HTR-8/SVneo (cell line): ENCODE measurements at regions not wholly inside any gene's neighbourhood (a gene's known extent, or its start where the extent isn't known, plus 50 kb on each side); places are given as distances from the start of the nearest gene placed in this dataset.

ENCODE experiments used
- DNase-seq: peaks from one replicate; pipeline ENCODE4 v3.0.0; 2011; ENCODE audit warnings: low spot score, mixed read lengths; ENCODE audit not compliant: insufficient read length
- FAIRE-seq: peaks from 2 replicates; lab custom pipeline; 2011; peaks lifted over from hg19 to GRCh38; lab: Jason Lieb, UNC

DNA sequence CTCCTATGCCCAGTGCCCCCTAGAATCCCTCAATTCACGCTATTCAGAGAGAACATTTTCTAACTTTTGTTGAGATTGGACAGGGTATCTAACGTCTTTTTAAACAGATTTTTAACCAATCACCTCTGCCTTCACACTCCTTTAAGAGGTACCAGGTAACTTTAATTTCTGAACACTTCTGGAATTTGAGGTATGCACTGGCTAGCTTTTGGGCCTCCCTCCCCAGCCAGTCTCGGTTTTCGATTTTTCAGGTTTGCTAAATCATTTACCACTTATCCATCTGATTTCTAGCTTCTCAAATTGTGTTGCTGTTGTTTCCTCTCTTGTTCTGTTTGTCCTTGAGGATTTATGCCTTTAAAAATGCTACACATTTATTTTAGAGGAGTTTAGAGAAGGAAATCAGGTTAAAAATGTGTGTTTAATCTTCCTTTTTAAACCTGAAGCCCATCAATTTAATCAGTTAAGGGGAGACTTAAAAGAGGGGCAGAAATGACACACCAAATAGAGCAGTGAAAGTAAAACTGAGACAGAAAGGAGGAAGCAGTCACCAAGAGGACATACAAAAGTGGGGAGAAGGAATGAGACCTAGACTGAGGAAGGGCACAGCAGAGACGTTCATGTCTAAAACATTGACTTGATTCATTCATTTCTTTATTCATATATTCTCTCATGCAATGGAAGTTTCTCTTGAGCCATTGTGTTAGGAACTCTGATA lies 139.6 kb upstream of the HTR2A start:
- no peak for DNase-seq
- FAIRE-seq, result no peak

DNA sequence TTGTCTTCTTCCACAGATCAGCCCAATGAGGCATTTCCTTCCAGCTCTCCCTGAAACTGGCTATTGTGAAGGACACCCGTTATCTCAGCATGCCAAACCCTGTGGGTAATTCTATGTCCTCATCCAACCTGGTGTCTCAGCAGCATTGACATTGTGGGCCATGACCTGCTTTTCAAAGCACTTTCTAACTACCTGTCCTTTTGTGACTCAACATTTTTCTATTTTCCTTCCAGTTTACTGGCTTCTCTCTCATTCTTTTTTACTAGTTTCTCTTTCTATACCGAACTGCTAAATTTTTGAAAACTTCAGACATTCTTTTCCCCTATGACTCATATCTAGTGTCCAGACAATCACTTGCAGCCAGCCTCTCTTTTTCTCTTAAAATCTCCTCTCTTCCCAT lies 136.4 kb upstream of the HTR2A start:
- no peak for DNase-seq
- no peak for FAIRE-seq

DNA sequence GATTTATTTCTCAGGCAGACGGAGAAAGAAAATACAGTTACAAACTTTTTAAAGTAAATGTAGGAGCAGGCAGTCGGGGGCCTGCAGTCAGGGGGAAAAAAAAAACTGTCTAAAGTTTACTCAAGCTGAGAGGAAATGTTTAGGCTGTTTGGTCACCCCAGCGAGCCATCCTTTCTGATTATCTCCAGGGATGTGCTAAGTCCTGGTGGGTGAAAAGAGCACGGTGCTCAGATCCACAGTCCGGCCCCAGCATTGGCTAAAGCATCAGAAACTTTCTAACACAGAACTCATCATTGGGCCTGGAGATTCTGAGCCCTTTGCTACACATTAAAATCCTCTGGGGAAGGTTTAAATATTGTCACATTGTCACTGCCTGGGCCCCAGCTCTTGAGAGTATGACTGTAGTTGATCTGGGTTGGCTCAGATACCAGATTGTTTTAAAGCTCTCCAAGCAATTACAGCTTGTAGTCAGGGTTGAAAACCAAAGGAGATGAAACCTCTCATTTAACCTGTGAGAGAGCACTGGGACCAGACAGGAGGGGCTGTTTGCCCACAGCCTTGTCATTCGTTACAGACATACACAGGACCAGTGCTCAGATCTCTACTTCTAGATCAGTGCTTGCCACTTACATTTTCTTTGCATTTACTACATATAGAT lies 131.1 kb upstream of the HTR2A start:
- no peak for DNase-seq
- no peak for FAIRE-seq

DNA sequence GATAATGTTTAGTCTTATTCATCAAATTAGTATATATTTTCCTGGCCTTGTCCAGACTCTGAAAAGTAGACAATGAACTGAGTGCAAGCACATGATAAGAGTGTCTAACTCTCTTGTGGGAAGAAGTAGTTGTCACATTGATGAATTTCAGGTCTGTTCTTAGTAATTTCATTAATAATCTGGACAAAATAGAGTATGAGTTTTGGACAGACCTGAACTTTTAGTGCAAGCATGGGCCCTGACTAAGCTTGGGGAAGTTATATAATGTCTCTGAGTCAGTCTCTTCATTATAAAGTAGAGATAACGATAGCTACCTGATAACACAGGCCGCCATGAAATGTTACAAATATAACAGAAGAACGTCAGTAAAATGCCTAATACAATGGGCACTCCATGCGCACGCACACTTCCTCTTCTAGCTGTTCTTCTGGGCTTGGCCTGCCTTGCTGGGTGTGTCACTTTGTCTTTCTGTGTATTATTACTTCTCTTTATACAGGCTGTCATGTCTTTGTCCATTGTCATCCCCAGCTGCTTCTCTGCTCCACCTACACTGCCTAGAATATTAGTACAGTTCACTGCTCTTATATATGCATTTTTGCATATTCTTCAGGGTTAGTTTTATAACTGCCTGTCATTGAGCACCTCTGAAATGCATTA lies 129.1 kb upstream of the HTR2A start:
- FAIRE-seq (no peak), DNase-seq (no peak)

DNA sequence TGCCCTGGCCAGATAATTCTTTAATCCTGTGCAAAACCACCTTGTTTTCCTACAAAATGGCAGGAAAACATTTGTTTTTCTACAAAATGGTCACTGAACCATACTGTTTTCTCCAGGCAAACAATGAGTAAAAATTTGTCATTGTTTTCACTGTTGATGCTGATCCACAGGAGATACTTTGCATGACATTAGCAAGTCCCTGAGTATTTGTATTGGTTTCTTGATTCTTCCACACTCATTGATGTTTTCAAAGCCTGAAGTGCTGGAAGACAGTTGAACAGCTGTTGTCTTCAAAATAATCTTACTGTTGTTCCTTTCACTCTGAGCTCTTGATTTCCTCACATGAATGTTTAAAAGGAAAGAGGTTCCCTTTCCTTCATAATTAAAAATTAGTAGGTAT lies 123.1 kb upstream of the HTR2A start:
- DNase-seq, result no peak
- no peak for FAIRE-seq

DNA sequence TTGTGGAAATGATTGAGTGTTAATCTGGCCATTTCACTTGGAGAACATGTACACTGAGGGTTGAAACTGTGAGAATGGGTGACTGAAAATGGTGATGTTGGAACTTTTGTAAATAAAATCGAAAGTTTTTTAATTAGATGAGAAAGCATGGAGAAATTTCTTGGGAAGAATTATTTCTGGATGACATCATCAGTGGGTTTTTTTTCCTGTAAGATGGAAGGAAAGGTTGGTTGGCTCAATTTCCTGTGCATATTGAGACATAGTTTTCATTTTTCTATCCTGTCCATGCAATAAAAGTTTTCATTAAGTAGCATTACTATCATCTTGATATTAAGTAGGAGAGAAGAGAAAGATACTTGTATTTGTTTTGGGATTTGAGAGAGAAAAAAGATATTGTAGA lies 120.6 kb upstream of the HTR2A start:
- DNase-seq, result no peak
- no peak for FAIRE-seq

DNA sequence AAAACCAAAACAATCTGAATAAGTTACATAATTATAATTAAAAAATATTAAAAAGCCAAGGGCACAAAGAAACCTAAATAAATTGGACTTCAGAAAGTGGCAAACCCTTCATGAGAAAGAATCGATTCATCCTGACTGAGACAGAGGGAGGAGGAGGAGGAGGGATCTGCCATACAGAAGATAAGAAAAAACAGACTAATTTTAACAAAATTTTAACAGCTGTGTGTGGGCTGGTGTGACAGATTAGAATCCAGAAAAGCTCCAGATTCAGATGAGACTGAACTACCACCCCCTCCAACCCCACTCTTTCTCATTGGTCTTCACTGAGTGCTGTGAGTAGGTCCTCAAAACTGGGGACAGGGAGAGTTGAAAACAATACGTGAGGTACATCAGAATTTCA lies 111.5 kb upstream of the HTR2A start:
- DNase-seq (no peak), FAIRE-seq (no peak)

DNA sequence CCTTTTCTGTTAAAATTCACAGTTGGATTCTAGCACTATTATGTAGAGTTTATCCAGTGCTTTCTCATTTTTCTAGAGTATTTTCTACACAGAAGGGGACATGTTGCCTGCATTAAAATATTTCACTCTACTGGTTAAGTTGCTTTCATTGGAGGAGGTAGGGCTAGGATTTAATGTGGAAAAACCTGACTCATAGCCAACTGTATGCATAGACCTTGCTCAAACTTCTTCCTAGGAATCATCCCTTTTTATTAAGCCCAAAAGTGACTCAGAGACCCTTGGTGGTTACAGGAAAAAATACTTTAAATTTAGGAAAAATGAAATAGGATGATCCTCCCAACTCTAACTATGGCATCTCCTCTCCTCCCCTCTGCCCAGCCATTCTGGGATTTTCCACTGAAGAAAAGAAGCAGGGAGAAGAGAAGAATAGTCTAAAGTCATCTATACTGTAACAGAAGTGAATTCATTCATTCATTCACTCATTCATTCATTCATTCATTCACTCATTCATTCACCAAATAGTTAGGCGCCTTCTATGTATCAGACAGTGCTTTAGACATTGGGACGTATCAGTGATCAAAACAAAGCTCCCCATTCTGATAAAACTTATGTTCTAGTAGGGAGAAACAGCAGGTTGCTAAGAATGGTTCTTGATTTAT lies 109.0 kb upstream of the HTR2A start:
- FAIRE-seq, result no peak

DNA sequence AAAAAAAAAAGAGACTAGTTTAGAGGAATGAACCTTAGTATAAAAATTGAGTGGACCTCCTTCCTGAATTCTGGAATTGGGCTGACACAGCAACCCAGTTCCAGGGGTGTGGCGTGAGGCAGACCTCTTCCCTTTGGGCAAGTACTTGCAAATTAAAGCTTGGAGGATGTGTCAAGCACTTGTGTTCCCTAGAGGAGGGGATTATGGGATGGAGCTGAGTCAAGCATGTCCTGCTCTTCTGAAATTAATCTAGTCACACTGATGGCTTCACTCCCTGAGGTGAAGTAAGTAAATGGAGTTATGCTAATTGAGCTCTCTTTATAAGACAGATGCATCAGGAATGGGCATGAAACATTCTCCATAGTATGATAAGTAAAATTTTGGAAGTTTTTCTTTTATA lies 107.7 kb upstream of the HTR2A start:
- no peak for DNase-seq
- FAIRE-seq, result no peak

More for the DNA sequence above, 109.0 kb upstream of the HTR2A start:
- DNase-seq, result no peak

DNA sequence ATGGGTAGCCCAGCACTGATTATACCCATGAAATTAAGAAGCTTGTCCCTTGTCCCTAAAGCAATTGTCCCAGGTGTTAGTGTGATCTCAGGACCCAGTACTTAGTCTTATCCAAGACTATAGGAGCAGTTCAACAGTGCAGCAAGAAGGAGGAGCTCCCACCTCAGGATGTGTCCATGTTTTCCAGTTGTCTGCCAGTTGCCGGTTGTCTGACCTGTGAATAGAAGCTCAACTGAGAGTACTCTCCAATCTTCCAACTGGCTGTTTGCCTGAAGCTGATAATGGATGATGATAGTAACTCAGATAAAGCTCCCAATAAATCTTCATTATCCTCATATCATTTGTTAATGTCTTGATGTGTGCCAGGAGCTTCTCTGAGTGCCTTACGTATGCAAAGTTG lies 107.2 kb upstream of the HTR2A start:
- DNase-seq (no peak), FAIRE-seq (no peak)

DNA sequence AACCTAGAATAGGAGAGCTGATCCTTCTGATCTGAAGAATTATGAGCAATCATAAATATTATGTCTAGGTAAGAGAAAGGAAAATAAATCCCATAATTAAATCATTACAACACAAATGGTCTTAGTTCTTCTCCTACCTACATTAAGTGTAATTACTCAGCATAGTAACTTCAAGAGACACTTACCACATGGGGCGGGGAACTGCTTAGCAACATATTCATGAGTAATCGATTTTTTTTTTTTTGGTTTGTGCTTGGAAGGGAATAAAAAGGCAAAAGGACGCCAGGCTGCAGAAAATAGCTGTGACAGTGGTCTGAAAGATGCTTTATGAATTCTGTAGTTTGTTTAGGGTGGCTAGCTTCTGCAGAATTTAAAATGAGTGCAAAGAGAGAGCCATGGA lies 103.3 kb upstream of the HTR2A start:
- DNase-seq, result no peak
- FAIRE-seq, result no peak

DNA sequence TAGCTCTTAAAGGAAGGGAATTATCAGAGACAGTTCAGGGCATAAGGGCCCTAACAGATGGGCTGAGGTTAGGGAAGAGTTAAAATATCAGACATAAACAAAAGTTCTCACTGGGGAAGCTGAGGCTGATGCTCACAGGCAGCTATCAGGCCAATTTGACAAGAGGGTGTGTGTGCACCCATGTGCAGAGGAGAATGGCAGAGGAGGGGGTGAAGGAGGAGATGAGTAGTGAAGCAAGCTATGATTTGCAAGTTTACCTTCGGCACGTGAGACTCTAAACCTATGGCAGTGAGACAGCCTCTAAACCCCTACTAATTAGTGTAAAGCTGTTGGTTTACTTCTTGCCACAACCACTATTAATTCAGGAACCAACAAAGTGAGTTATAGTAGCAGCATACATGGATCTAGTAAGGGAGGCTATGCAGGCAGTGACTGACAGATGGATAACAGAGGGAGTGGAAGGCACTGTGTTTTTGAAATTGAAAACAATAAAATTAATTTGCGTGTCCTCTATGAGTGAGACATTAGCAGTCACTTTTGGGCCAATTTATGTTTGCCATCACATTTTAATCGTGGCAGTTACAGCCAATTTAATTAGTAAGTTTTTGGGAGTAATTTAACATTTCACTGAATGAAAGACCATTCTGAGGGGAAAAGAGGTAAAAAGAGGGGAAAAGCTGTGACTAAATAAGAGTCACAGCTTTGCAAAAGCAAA lies 99.6 kb upstream of the HTR2A start:
- FAIRE-seq, result no peak
- DNase-seq, result no peak

DNA sequence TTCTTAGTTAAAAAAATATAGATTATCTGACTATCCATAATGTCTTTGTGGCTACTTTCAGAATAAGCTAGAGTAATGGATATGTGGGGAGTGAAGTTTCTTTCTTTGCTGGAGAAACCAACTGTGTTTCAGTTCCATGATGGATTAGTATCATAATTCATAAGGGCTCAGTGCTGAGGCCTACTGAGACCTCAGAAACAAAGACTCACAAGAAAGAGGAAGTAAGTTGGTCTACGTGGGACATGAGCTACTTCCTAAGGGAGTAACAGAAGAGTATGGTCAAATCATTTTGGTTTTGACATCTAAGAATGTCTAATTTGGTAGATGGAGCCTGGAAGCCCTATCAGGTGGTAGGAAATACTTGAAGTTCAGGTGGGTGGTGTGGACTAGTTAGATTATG lies 99.0 kb upstream of the HTR2A start:
- FAIRE-seq (no peak), DNase-seq (no peak)

DNA sequence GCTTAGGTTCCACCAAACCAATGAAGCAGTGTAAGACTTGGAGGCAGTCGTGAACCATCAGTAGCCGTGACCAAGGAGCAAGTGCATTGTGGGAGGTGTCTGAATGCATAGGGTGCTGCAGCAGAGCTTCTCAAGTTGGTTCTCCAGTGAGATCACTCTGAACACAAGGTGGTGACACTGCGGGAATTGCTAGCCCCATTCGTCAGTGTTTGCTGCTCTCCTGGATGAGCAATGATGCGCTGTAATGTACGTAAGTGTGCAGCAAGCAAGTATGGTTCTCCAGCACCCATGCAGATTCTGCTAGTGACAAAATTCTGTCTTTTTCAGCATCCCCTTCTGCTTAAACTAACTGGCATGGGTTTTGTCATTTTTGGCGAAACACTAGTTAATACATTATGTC lies 97.6 kb upstream of the HTR2A start:
- DNase-seq, result no peak
- FAIRE-seq, result no peak

DNA sequence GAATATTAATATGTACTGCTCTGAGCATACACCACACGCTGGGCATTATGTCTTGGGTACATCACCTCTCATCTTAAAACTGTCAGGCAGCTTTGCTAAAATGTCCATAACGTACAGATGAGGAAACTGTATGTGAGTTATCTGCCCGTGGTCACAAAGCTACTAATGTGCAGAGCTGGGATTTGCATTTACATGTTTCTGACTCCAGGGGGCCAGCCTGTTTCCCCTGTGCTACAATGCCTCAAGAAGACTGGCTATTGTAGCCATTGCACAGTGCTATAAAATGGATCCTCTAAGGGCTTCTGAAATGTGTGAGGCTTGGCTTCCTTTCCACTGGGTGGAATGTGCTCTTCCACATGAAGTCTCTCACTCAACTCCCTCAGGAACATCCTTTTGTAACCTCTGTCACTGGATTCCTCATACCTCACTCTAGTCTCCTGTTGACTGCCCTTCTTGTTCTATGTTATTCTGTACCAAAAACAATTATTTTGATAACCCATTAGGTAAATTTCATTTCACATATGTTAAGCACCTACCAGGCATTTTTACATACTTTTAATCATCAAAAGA lies 95.6 kb upstream of the HTR2A start:
- no peak for DNase-seq
- FAIRE-seq, result no peak

DNA sequence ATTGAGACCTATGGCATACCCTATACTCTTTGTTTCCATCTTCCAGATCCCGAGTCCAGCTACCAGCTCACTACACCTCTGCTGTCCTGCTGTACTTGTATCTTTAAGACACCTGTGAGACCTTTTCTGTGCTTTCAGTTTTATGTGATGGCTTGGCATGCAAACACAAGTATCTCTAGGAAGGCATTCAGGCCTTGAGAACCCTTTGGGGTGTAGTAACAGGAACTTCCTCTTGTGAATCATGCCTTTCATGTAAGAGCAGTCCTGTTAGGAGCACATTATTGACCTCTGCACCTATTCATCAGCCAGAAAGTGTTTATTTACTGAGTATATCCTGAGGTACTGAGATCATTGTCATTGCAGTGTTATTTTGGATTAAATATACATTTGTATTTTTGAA lies 87.0 kb upstream of the HTR2A start:
- DNase-seq (no peak), FAIRE-seq (no peak)

DNA sequence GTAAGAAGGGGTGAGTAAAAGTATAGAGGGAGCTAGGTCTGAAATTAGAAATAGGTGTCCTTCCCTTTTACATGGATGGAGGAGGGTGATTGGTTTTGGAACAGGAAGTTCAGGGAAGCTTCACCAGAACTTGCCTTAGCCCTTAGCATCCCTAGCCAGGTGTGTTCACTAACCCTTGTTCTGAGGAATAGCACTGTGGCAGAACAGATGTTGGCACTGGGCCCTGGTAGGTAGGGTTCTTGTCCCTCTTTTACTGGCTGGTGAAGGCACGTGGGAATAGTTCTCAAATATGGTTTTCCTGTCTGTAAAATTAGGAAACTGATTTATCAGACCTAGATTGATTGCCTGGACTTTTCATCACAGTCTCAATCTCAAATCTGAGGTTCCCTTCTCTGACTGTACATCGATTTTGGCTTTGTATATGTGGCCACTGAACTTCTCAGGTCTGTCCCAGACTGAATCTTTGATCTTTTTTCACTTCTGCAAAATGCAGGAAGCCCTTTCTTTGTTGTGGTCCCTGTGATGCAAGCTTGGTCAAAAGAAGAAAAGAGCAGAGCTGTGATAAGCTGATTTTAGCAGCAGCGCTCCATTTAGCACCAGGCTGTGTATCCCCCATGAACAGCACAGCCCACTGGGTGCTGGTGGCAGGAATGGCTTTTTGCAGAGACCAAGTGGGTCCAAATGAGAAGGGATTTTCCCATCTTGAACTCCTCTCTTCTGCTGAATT lies 86.2 kb upstream of the HTR2A start:
- DNase-seq (no peak), FAIRE-seq (no peak)

DNA sequence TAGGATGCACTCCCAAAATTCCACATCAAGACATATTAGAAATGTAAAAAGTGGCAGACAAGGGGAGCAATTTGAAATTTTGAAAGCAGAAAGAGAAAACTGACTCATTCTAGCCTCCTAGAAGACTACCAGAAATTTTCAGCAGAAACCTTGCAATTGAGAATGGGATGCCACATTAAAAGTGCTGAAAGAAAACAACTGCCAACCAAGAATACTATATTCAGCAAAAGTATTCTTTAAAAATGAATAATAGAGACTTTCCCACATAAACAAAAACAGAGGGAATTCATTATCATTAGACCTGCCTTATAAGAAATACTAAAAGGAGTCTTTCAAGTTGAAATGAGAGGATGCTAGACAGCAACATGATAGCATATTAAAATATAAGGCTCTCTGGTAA lies 78.3 kb upstream of the HTR2A start:
- FAIRE-seq (no peak), DNase-seq (no peak)

DNA sequence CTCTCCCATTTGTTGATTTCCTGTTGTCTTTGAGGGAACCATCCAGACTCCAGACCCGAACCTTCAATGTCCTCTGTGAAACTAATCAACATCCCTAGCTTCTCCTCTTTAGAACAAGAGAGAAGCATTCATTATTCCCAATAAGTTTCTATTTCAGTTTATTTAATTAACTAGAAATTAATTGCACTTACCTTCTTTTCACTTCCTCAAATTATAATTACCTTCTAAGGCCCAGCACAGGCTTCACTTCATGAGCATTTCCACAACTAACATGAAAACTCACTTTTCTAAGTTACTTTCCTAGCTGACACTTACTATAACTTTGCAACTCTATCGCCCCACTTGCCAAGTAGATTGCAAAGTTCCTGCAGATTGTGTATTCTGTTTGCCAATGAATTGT lies 71.6 kb upstream of the HTR2A start:
- DNase-seq (no peak), FAIRE-seq (no peak)
